Kidney glomerular epithelial cell (primary cell): ENCODE measurements at regions not wholly inside any gene's neighbourhood (a gene's known extent, or its start where the extent isn't known, plus 50 kb on each side); places are given as distances from the start of the nearest gene placed in this dataset.

Experiments
- DNase-seq: peaks from one replicate; lab custom pipeline; 2025; lab: John Stamatoyannopoulos, UW

- DNase-seq = no peak
Measured at GRCh38 chr13:73290844-73291243, 232.0 kb downstream of the KLF5 start.

- no peak for DNase-seq
Measured at GRCh38 chr13:73288596-73288995, 229.8 kb downstream of the KLF5 start.

- no peak for DNase-seq
Measured at GRCh38 chr13:73287831-73288230, 229.0 kb downstream of the KLF5 start.

GRCh38 chr13:73286942-73287620, 228.3 kb downstream of the KLF5 start:
- no peak for DNase-seq

- no peak for DNase-seq
Measured at GRCh38 chr13:73286177-73286576, 227.4 kb downstream of the KLF5 start.

- DNase-seq = no peak
Measured at GRCh38 chr13:73284081-73284874, 225.5 kb downstream of the KLF5 start.

GRCh38 chr13:73283636-73284035, 224.8 kb downstream of the KLF5 start:
- no peak for DNase-seq

GRCh38 chr13:73281746-73282145, 222.9 kb downstream of the KLF5 start:
- DNase-seq = no peak

- DNase-seq = no peak
Measured at GRCh38 chr13:73278186-73278585, 219.4 kb downstream of the KLF5 start.

GRCh38 chr13:73275163-73275562, 216.4 kb downstream of the KLF5 start:
- DNase-seq = no peak

GRCh38 chr13:73274147-73274546, 215.3 kb downstream of the KLF5 start:
- peak; percentile 38 for DNase-seq

GRCh38 chr13:73273745-73274144, 214.9 kb downstream of the KLF5 start:
- DNase-seq = peak; percentile 87

- no peak for DNase-seq
Measured at GRCh38 chr13:73273276-73273675, 214.5 kb downstream of the KLF5 start.

GRCh38 chr13:73272831-73273230, 214.0 kb downstream of the KLF5 start:
- no peak for DNase-seq

GRCh38 chr13:73268306-73268705, 209.5 kb downstream of the KLF5 start:
- DNase-seq = no peak

GRCh38 chr13:73266640-73267180, 207.9 kb downstream of the KLF5 start:
- no peak for DNase-seq

GRCh38 chr13:73262862-73263627, 204.2 kb downstream of the KLF5 start:
- DNase-seq = no peak

GRCh38 chr13:73261739-73262216, 203.0 kb downstream of the KLF5 start:
- no peak for DNase-seq

- DNase-seq = no peak
Measured at GRCh38 chr13:73259061-73260017, 200.5 kb downstream of the KLF5 start.

GRCh38 chr13:73258406-73258805, 199.6 kb downstream of the KLF5 start:
- no peak for DNase-seq

- peak; percentile 11 for DNase-seq
Measured at GRCh38 chr13:73254827-73255226, 196.0 kb downstream of the KLF5 start.
